ENCODE measurements at regions not wholly inside any gene's neighbourhood (a gene's known extent, or its start where the extent isn't known, plus 50 kb on each side); places are given as distances from the start of the nearest gene placed in this dataset.

DNA sequence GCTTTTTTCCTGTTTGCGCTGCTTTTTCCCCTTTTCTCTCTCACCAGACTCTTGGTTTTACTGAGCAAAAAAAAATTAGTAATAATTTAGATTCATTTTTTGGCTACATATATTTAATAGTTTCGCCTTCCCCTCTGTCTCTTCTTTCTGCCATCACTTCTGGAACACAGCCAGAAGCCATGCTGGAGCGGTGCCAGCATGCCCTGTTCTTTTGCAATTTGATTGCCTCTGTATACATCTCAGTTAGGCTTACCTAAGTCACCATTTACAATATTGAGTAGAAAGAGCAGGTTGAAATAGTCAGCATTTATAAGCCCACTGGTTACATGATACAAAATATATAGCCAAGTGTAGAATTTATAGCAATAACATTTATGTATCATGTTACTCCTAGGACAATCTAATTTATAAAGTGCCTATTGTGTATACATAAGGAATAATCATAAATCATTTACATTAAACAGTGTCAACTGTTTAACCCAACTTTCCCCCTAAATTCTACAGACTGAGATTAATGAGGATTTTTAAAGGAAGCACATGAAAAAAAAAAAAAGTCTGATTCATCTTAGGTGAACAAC, 413.8 kb upstream of the SOX5 start:
- TF ChIP-seq CTCF (IDR thresholded peaks at IDR 0.05; ENCODE audit: insufficient read depth, low read length, poor library complexity, severe bottlenecking): no peak
- no peak for TF ChIP-seq EZH2phosphoT487 (conservative IDR thresholded peaks at IDR 0.05; ENCODE audit: low read length)
